Thoracic aorta (tissue), 2 donors: ENCODE measurements at regions not wholly inside any gene's neighbourhood (a gene's known extent, or its start where the extent isn't known, plus 50 kb on each side); places are given as distances from the start of the nearest gene placed in this dataset.

Experiments used
- ATAC-seq: fragments of 150-250 bp; one replicate; pipeline ENCODE4 v1.8.0; 2017; ENCODE audit warnings: low read depth; ENCODE audit not compliant: insufficient number of reproducible peaks, low FRiP score
- DNase-seq: peaks from one replicate; pipeline ENCODE4 v3.0.0-alpha.2; 2020; ENCODE audit warnings: low spot score
- H3K27ac ChIP-seq, 2 donors: fragments of 200-600 bp; sonication (generic); 1 replicate in 1 of 2; 2 replicates in 1 of 2; pipeline ENCODE4 v1.5.1; 2016; ENCODE audit warnings: mild to moderate bottlenecking in 2 of 2, moderate library complexity in 2 of 2
- H3K27me3 ChIP-seq: fragments of 200-600 bp; sonication (generic); replicated peaks from 2 replicates; pipeline ENCODE4 v1.6.0; 2016; ENCODE audit warnings: mild to moderate bottlenecking; ENCODE audit not compliant: insufficient read depth
- H3K36me3 ChIP-seq: fragments of 200-600 bp; sonication (generic); one replicate; pipeline ENCODE4 v1.5.1; 2016
- H3K4me1 ChIP-seq, 2 donors: fragments of 200-600 bp; sonication (generic); 1 replicate in 1 of 2; 2 replicates in 1 of 2; pipeline versions ENCODE4 v1.5.1 to v1.6.0; 2016; ENCODE audit warnings: low read depth in 2 of 2, mild to moderate bottlenecking in 1 of 2; ENCODE audit not compliant: control insufficient read depth in 1 of 2
- H3K4me3 ChIP-seq: fragments of 200-600 bp; sonication (generic); 2 replicates; pipeline ENCODE4 v1.5.1; 2016; ENCODE audit warnings: mild to moderate bottlenecking
- H3K9me3 ChIP-seq: fragments of 200-600 bp; sonication (generic); 2 replicates; pipeline ENCODE4 v1.5.1; 2016
- CTCF ChIP-seq: fragments of 200-600 bp; sonication (generic); IDR thresholded peaks from one replicate; pipeline ENCODE4 v1.5.1; 2019; ENCODE audit warnings: antibody characterized with exemption

GRCh38 chr17:14417336-14417735, 116.5 kb downstream of the HS3ST3B1 start:
- TF ChIP-seq CTCF, result no peak
- DNase-seq, result no peak
- no peak overlapping the region for H3K27ac ChIP-seq
- no peaks in the 10 kb centered on the region for H3K9me3 ChIP-seq
- H3K27me3 ChIP-seq, result no peaks in the 10 kb centered on the region
- H3K4me1 ChIP-seq, result no peaks in the 10 kb centered on the region
- no peaks in the 10 kb centered on the region for H3K36me3 ChIP-seq
- ATAC-seq, result no peak
- no peak overlapping the region for H3K4me3 ChIP-seq

- H3K4me3 ChIP-seq, result no peak overlapping the region
- ATAC-seq (no peak), DNase-seq (no peak)
- H3K36me3 ChIP-seq, result no peaks in the 10 kb centered on the region
- no peaks in the 10 kb centered on the region for H3K4me1 ChIP-seq
- H3K27ac ChIP-seq, result no peak overlapping the region
- no peak for TF ChIP-seq CTCF
- H3K9me3 ChIP-seq, result no peaks in the 10 kb centered on the region
- H3K27me3 ChIP-seq, result no peaks in the 10 kb centered on the region
Measured at GRCh38 chr17:14409292-14409691, 108.4 kb downstream of the HS3ST3B1 start.

GRCh38 chr17:14407541-14407940, 106.7 kb downstream of the HS3ST3B1 start:
- TF ChIP-seq CTCF, result no peak
- no peak for DNase-seq
- no peaks in the 10 kb centered on the region for H3K36me3 ChIP-seq
- no peak overlapping the region for H3K4me3 ChIP-seq
- H3K9me3 ChIP-seq, result no peaks in the 10 kb centered on the region
- H3K27ac ChIP-seq, result no peak overlapping the region
- no peaks in the 10 kb centered on the region for H3K27me3 ChIP-seq
- ATAC-seq, result no peak
- no peaks in the 10 kb centered on the region for H3K4me1 ChIP-seq

- ATAC-seq, result no peak
- TF ChIP-seq CTCF, result no peak
- no peak overlapping the region for H3K4me3 ChIP-seq
Measured at GRCh38 chr17:14405189-14405588, 104.3 kb downstream of the HS3ST3B1 start.

More at GRCh38 chr17:14405189-14405588, 104.3 kb downstream of the HS3ST3B1 start:
- Histone ChIP-seq H3K27me3 (no peaks in the 10 kb centered on the region), H3K9me3 (no peaks in the 10 kb centered on the region), H3K27ac (no peak overlapping the region), H3K4me1 (no peaks in the 10 kb centered on the region), H3K36me3 (no peaks in the 10 kb centered on the region)
- no peak for DNase-seq
